NB4 (cell line): ENCODE measurements at regions not wholly inside any gene's neighbourhood (a gene's known extent, or its start where the extent isn't known, plus 50 kb on each side); places are given as distances from the start of the nearest gene placed in this dataset.

ENCODE experiments used
- CTCF ChIP-seq: IDR thresholded peaks from one replicate; pipeline ENCODE4 v1.5.1; 2012; ENCODE audit warnings: low read depth, low read length
- POLR2A ChIP-seq: IDR thresholded peaks from 2 replicates; pipeline ENCODE4 v1.6.1; 2011; ENCODE audit warnings: mild to moderate bottlenecking; ENCODE audit not compliant: insufficient read length; ENCODE audit errors: extremely low read depth

GRCh38 chr9:75429531-75430475, 341.5 kb downstream of the OSTF1 start:
- TF ChIP-seq CTCF (no peak), POLR2A (no peak)
